ENCODE measurements at regions not wholly inside any gene's neighbourhood (a gene's known extent, or its start where the extent isn't known, plus 50 kb on each side); places are given as distances from the start of the nearest gene placed in this dataset.

GRCh38 chr7:155138204-155138603 is 68.1 kb downstream of the HTR5A start:
- DNase-seq, result no peak

GRCh38 chr7:155141562-155141961 is 71.4 kb downstream of the HTR5A start:
- no peak for DNase-seq

GRCh38 chr7:155143381-155143780 is 73.3 kb downstream of the HTR5A start:
- no peak for DNase-seq

- DNase-seq, result no peak
Observed at GRCh38 chr7:155144371-155144770, 74.2 kb downstream of the HTR5A start.

GRCh38 chr7:155145477-155146255 is 75.5 kb downstream of the HTR5A start:
- DNase-seq, result no peak

GRCh38 chr7:155147172-155147571 is 77.0 kb downstream of the HTR5A start:
- DNase-seq, result no peak

GRCh38 chr7:155147624-155148023 is 77.5 kb downstream of the HTR5A start:
- DNase-seq, result no peak

- no peak for DNase-seq
Observed at GRCh38 chr7:155153676-155154075, 83.6 kb downstream of the HTR5A start.

GRCh38 chr7:155154586-155154985 is 84.5 kb downstream of the HTR5A start:
- no peak for DNase-seq

- no peak for DNase-seq
Observed at GRCh38 chr7:155161690-155162089, 91.6 kb downstream of the HTR5A start.

- no peak for DNase-seq
Observed at GRCh38 chr7:155162422-155162821, 92.3 kb downstream of the HTR5A start.

- no peak for DNase-seq
Observed at GRCh38 chr7:155163696-155164095, 93.6 kb downstream of the HTR5A start.

- DNase-seq, result no peak
Observed at GRCh38 chr7:155164316-155164715, 94.2 kb downstream of the HTR5A start.

- DNase-seq, result no peak
Observed at GRCh38 chr7:155166108-155166507, 96.0 kb downstream of the HTR5A start.

GRCh38 chr7:155166673-155167370 is 96.7 kb downstream of the HTR5A start:
- DNase-seq, result no peak

- no peak for DNase-seq
Observed at GRCh38 chr7:155167706-155168365, 97.7 kb downstream of the HTR5A start.

GRCh38 chr7:155168597-155169480 is 98.7 kb downstream of the HTR5A start:
- no peak for DNase-seq

- DNase-seq, result no peak
Observed at GRCh38 chr7:155169498-155170065, 99.5 kb downstream of the HTR5A start.

- DNase-seq, result no peak
Observed at GRCh38 chr7:155170331-155170730, 100.2 kb downstream of the HTR5A start.

GRCh38 chr7:155172141-155172540 is 102.0 kb downstream of the HTR5A start:
- no peak for DNase-seq

GRCh38 chr7:155173905-155174304 is 103.8 kb downstream of the HTR5A start:
- DNase-seq, result no peak

GRCh38 chr7:155178096-155178495 is 108.0 kb downstream of the HTR5A start:
- DNase-seq, result no peak

- no peak for DNase-seq
Observed at GRCh38 chr7:155181768-155182167, 111.6 kb downstream of the HTR5A start.
